K562 (cell line): ENCODE measurements at regions not wholly inside any gene's neighbourhood (a gene's known extent, or its start where the extent isn't known, plus 50 kb on each side); places are given as distances from the start of the nearest gene placed in this dataset.

ENCODE experiments used
- ADNP ChIP-seq: fragments of 200-800 bp; sonication (Bioruptor generic); IDR thresholded peaks from 2 replicates; pipeline ENCODE4 v1.6.1; 2016; ENCODE audit warnings: missing genetic modification characterization, missing compliant biosample characterization
- FOXK1 ChIP-seq: sonication (generic); formaldehyde crosslinking; IDR thresholded peaks from 2 replicates; pipeline ENCODE4 v1.8.0; 2022; ENCODE audit warnings: missing genetic modification reagents, mild to moderate bottlenecking, borderline replicate concordance
- HDGF ChIP-seq: fragments of 450-650 bp; IDR thresholded peaks from 2 replicates; pipeline ENCODE4 v1.6.1; 2016
- HES1 ChIP-seq: fragments of 450-650 bp; IDR thresholded peaks from 2 replicates; pipeline ENCODE4 v1.6.1; 2016; ENCODE audit warnings: low read depth, mild to moderate bottlenecking, moderate library complexity
- HNRNPUL1 ChIP-seq: fragments of 200-400 bp; formaldehyde crosslinking; IDR thresholded peaks from 2 replicates; pipeline ENCODE4 v1.6.1; 2017; ENCODE audit warnings: low read length
- PHB2 ChIP-seq: fragments of 450-650 bp; IDR thresholded peaks from 2 replicates; pipeline ENCODE4 v1.6.1; 2017; ENCODE audit warnings: low read depth
- SRSF1 ChIP-seq: fragments of 200-400 bp; formaldehyde crosslinking; IDR thresholded peaks from 2 replicates; pipeline ENCODE4 v1.6.1; 2017; ENCODE audit warnings: mild to moderate bottlenecking, low read depth, low read length, moderate library complexity
- TCF7 ChIP-seq: sonication (generic); IDR thresholded peaks from 2 replicates; pipeline ENCODE4 v1.6.1; 2016; ENCODE audit warnings: antibody characterized with exemption, borderline replicate concordance
- TF ChIP-seq, protein P1 (sequence below): fragments of 250-450 bp; sonication (Bioruptor Pico); IDR thresholded peaks from 2 replicates; pipeline ENCODE4 v1.4.0; 2020; ENCODE audit warnings: mild to moderate bottlenecking, moderate library complexity
- TF ChIP-seq, protein P2 (sequence below): fragments of 450-650 bp; formaldehyde crosslinking; IDR thresholded peaks from 2 replicates; pipeline ENCODE4 v1.4.0; 2020; ENCODE audit warnings: mild to moderate bottlenecking, moderate library complexity

DNA sequence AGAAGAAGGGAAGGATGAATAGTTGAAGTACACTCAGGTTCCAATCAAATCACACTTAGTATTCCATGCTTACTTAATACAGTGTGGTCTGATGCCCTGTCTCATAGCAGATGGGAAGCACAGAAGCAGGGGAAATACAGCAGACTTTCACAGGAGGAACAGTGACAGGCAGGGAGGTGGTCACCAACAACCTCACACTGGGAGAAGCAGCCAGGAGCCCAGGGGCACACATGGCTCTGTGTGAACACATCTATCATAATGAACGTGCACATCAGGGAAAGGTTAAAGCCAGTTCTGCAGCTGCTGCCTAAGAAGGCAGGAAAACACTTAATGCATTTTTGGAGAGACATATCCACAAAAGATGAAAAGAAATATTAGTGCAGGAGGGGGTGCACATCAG, 312.3 kb downstream of the MED10 start (continued):
- TF ChIP-seq, protein P1, sequence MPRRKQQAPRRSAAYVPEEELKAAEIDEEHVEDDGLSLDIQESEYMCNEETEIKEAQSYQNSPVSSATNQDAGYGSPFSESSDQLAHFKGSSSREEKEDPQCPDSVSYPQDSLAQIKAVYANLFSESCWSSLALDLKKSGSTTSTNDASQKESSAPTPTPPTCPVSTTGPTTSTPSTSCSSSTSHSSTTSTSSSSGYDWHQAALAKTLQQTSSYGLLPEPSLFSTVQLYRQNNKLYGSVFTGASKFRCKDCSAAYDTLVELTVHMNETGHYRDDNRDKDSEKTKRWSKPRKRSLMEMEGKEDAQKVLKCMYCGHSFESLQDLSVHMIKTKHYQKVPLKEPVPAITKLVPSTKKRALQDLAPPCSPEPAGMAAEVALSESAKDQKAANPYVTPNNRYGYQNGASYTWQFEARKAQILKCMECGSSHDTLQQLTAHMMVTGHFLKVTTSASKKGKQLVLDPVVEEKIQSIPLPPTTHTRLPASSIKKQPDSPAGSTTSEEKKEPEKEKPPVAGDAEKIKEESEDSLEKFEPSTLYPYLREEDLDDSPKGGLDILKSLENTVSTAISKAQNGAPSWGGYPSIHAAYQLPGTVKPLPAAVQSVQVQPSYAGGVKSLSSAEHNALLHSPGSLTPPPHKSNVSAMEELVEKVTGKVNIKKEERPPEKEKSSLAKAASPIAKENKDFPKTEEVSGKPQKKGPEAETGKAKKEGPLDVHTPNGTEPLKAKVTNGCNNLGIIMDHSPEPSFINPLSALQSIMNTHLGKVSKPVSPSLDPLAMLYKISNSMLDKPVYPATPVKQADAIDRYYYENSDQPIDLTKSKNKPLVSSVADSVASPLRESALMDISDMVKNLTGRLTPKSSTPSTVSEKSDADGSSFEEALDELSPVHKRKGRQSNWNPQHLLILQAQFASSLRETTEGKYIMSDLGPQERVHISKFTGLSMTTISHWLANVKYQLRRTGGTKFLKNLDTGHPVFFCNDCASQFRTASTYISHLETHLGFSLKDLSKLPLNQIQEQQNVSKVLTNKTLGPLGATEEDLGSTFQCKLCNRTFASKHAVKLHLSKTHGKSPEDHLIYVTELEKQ (CRISPR knock-in tag): no peak
- TF ChIP-seq FOXK1 (CRISPR knock-in tag) (no peak), ADNP (tag) (no peak), HNRNPUL1 (no peak), HES1 (no peak), TCF7 (no peak), PHB2 (no peak), HDGF (no peak), SRSF1 (no peak)
- TF ChIP-seq, protein P2, sequence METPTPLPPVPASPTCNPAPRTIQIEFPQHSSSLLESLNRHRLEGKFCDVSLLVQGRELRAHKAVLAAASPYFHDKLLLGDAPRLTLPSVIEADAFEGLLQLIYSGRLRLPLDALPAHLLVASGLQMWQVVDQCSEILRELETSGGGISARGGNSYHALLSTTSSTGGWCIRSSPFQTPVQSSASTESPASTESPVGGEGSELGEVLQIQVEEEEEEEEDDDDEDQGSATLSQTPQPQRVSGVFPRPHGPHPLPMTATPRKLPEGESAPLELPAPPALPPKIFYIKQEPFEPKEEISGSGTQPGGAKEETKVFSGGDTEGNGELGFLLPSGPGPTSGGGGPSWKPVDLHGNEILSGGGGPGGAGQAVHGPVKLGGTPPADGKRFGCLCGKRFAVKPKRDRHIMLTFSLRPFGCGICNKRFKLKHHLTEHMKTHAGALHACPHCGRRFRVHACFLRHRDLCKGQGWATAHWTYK (CRISPR knock-in tag): no peak
